Ishikawa (cell line): ENCODE measurements at regions not wholly inside any gene's neighbourhood (a gene's known extent, or its start where the extent isn't known, plus 50 kb on each side); places are given as distances from the start of the nearest gene placed in this dataset.

Experiments used
- CEBPB ChIP-seq: IDR thresholded peaks from 2 replicates; pipeline ENCODE4 v1.6.1; 2012
- CREB1 ChIP-seq: IDR thresholded peaks from 2 replicates; pipeline ENCODE4 v1.6.1; 2012; ENCODE audit warnings: low read depth
- EGR1 ChIP-seq: IDR thresholded peaks from 2 replicates; pipeline ENCODE4 v1.6.1; 2012
- EP300 ChIP-seq: IDR thresholded peaks from 2 replicates; pipeline ENCODE4 v1.6.1; 2012; ENCODE audit warnings: borderline replicate concordance
- FOXM1 ChIP-seq: IDR thresholded peaks from 2 replicates; pipeline ENCODE4 v1.6.1; 2012; ENCODE audit warnings: low read depth, borderline replicate concordance
- MAX ChIP-seq: IDR thresholded peaks from 2 replicates; pipeline ENCODE4 v1.6.1; 2012
- NFIC ChIP-seq: IDR thresholded peaks from 2 replicates; pipeline ENCODE4 v1.6.1; 2012
- RAD21 ChIP-seq: IDR thresholded peaks from 2 replicates; pipeline ENCODE4 v1.6.1; 2012; ENCODE audit warnings: low read depth
- REST ChIP-seq: IDR thresholded peaks from 2 replicates; pipeline ENCODE4 v1.6.1; 2012; ENCODE audit warnings: low read depth, mild to moderate bottlenecking
- TAF1 ChIP-seq: IDR thresholded peaks from 2 replicates; pipeline ENCODE4 v1.6.1; 2012; ENCODE audit warnings: low read depth, mild to moderate bottlenecking
- TCF12 ChIP-seq: IDR thresholded peaks from 2 replicates; pipeline ENCODE4 v1.6.1; 2012; ENCODE audit warnings: low read depth
- TEAD4 ChIP-seq: IDR thresholded peaks from 2 replicates; pipeline ENCODE4 v1.6.1; 2012
- USF1 ChIP-seq: IDR thresholded peaks from 2 replicates; pipeline ENCODE4 v1.6.1; 2012
- YY1 ChIP-seq: IDR thresholded peaks from 2 replicates; pipeline ENCODE4 v1.6.1; 2012; ENCODE audit warnings: low read depth
- ZBTB7A ChIP-seq: IDR thresholded peaks from 2 replicates; pipeline ENCODE4 v1.6.1; 2012; ENCODE audit warnings: low read depth

GRCh38 chr2:105954891-105955290 lies 210.2 kb downstream of the NCK2 start:
- TF ChIP-seq MAX (no peak), EGR1 (no peak), USF1 (no peak), TCF12 (no peak), TAF1 (no peak), CEBPB (no peak), EP300 (no peak), YY1 (no peak), NFIC (no peak), ZBTB7A (no peak), RAD21 (no peak), REST (no peak), CREB1 (no peak), TEAD4 (no peak), FOXM1 (no peak)

- TF ChIP-seq USF1 (no peak), MAX (no peak), EP300 (no peak)
Measured at GRCh38 chr2:105953942-105954341, 209.2 kb downstream of the NCK2 start.

GRCh38 chr2:105952131-105952530 lies 207.4 kb downstream of the NCK2 start:
- no peak for TF ChIP-seq USF1
- no peak for TF ChIP-seq TAF1
- no peak for TF ChIP-seq CEBPB
- no peak for TF ChIP-seq EGR1
- TF ChIP-seq CREB1 = no peak

GRCh38 chr2:105951384-105951694 lies 206.6 kb downstream of the NCK2 start:
- TF ChIP-seq TCF12 = no peak
- no peak for TF ChIP-seq REST
- no peak for TF ChIP-seq TEAD4
- no peak for TF ChIP-seq EGR1
- TF ChIP-seq CREB1 = no peak

GRCh38 chr2:105950521-105951383 lies 206.0 kb downstream of the NCK2 start:
- TF ChIP-seq EGR1 = no peak
- no peak for TF ChIP-seq TEAD4
- TF ChIP-seq TCF12 = no peak
- TF ChIP-seq EP300 = no peak
- TF ChIP-seq CEBPB = no peak
- TF ChIP-seq FOXM1 = no peak
- no peak for TF ChIP-seq REST
- TF ChIP-seq CREB1 = no peak
- TF ChIP-seq YY1 = no peak
